A673 (cell line): ENCODE measurements at regions not wholly inside any gene's neighbourhood (a gene's known extent, or its start where the extent isn't known, plus 50 kb on each side); places are given as distances from the start of the nearest gene placed in this dataset.

Experiments
- BruUV-seq: library from RNA; stranded (reverse); fragments of 400-500 nt; replicated peaks from 2 replicates; lab custom pipeline; 2021; lab: Mats Ljungman, UMichigan
- CTCF ChIA-PET: fragments of 300-600 bp; sonication (Branson Sonifier 250); formaldehyde crosslinking; loops from one replicate; lab custom pipeline; 2022; ENCODE audit warnings: antibody characterized with exemption; lab: Charles Lee
- POLR2A ChIA-PET: fragments of 300-600 bp; sonication (Branson Sonifier 250); formaldehyde crosslinking; loops from one replicate; lab custom pipeline; 2022; ENCODE audit warnings: antibody characterized with exemption; ENCODE audit not compliant: low non-redundant PET; lab: Charles Lee
- DNase-seq: peaks from one replicate; pipeline ENCODE4 v3.0.0-alpha.2; 2015; ENCODE audit warnings: low spot score
- H3K27ac ChIP-seq: fragments of 200-600 bp; sonication (generic); 2 replicates; pipeline ENCODE4 v1.5.1; 2016; ENCODE audit warnings: mixed run types, low read depth, mild to moderate bottlenecking, mixed read lengths, antibody characterized with exemption, low read length; ENCODE audit not compliant: poor library complexity, severe bottlenecking
- H3K27me3 ChIP-seq: fragments of 200-600 bp; sonication (generic); replicated peaks from 2 replicates; pipeline ENCODE4 v1.6.1; 2017; ENCODE audit warnings: mixed run types, low read depth, mild to moderate bottlenecking, mixed read lengths, antibody characterized with exemption, low read length; ENCODE audit not compliant: insufficient read depth, poor library complexity
- H3K36me3 ChIP-seq: fragments of 200-600 bp; sonication (generic); 2 replicates; pipeline ENCODE4 v1.6.1; 2016; ENCODE audit warnings: mixed run types, mild to moderate bottlenecking, mixed read lengths, antibody characterized with exemption, low read length; ENCODE audit not compliant: insufficient read depth, poor library complexity, severe bottlenecking
- H3K4me1 ChIP-seq: fragments of 200-600 bp; sonication (generic); 2 replicates; pipeline ENCODE4 v1.6.1; 2017; ENCODE audit warnings: mixed run types, mild to moderate bottlenecking, mixed read lengths, antibody characterized with exemption, low read length; ENCODE audit not compliant: insufficient read depth, poor library complexity, severe bottlenecking
- H3K4me3 ChIP-seq: fragments of 200-600 bp; sonication (generic); 2 replicates; pipeline ENCODE4 v1.5.1; 2016; ENCODE audit warnings: low read depth, mixed run types, mild to moderate bottlenecking, mixed read lengths, low read length; ENCODE audit not compliant: poor library complexity, severe bottlenecking
- H3K9me3 ChIP-seq: fragments of 200-600 bp; sonication (generic); 2 replicates; pipeline ENCODE4 v1.6.1; 2016; ENCODE audit warnings: mixed run types, low read depth, mild to moderate bottlenecking, mixed read lengths, antibody characterized with exemption, low read length; ENCODE audit not compliant: poor library complexity, severe bottlenecking
- CTCF ChIP-seq: fragments of 300-800, 200-600 bp; sonication (generic); conservative IDR thresholded peaks from 2 replicates; pipeline ENCODE4 v1.5.1; 2017; ENCODE audit warnings: low read depth, mild to moderate bottlenecking, antibody characterized with exemption, low read length, moderate library complexity, mixed read lengths
- EZH2 ChIP-seq: fragments of 200-600 bp; sonication (generic); IDR thresholded peaks from 2 replicates; pipeline ENCODE4 v1.6.1; 2017; ENCODE audit warnings: borderline replicate concordance, low read depth, mild to moderate bottlenecking, mixed read lengths, antibody characterized with exemption, low read length; ENCODE audit not compliant: poor library complexity, severe bottlenecking
- intact Hi-C: fragments of 100-400 bp; cut with micrococcal nuclease; formaldehyde crosslinking; loops from one replicate; pipeline ENCODE4 v1.10.0; 2022; ENCODE audit not compliant: unreplicated experiment

- no peaks in the 10 kb centered on the region for H3K36me3 ChIP-seq
- no TSS peak for BruUV-seq
- intact Hi-C loops: no loop called here
- TF ChIP-seq EZH2 (no peak), CTCF (no peak)
- no peaks in the 10 kb centered on the region for H3K27me3 ChIP-seq
- POLR2A ChIA-PET: no interaction called here
- H3K4me1 ChIP-seq: no peaks in the 10 kb centered on the region
- H3K4me3 ChIP-seq: no peak overlapping the region
- CTCF ChIA-PET: no interaction called here
- no peaks in the 10 kb centered on the region for H3K9me3 ChIP-seq
- no peak for DNase-seq
- no peak overlapping the region for H3K27ac ChIP-seq
These were observed 521.9 kb upstream of the CELF4 start for GRCh38 chr18:38087538-38087937.

- POLR2A ChIA-PET: no interaction called here
- no TSS peak for BruUV-seq
- intact Hi-C loops: no loop called here
These were observed 515.9 kb upstream of the CELF4 start for GRCh38 chr18:38081516-38081915.

GRCh38 chr18:38077229-38077628 lies 511.6 kb upstream of the CELF4 start:
- Histone ChIP-seq H3K4me3 (no peak overlapping the region), H3K36me3 (no peaks in the 10 kb centered on the region), H3K27me3 (no peaks in the 10 kb centered on the region), H3K9me3 (peaks cover 10% of the 10 kb centered on the region), H3K27ac (no peak overlapping the region), H3K4me1 (no peaks in the 10 kb centered on the region)
- DNase-seq: no peak
- no TSS peak for BruUV-seq
- TF ChIP-seq EZH2 (no peak), CTCF (no peak)
- ChIA-PET CTCF (no interaction called here), POLR2A (no interaction called here)
- intact Hi-C loops: no loop called here

More at GRCh38 chr18:38081516-38081915, 515.9 kb upstream of the CELF4 start:
- Histone ChIP-seq H3K4me1 (no peaks in the 10 kb centered on the region), H3K9me3 (peaks cover 4% of the 10 kb centered on the region), H3K4me3 (no peak overlapping the region), H3K36me3 (no peaks in the 10 kb centered on the region), H3K27me3 (no peaks in the 10 kb centered on the region), H3K27ac (no peak overlapping the region)
- CTCF ChIA-PET: no interaction called here
- DNase-seq: no peak
- TF ChIP-seq EZH2: no peak

- H3K4me1 ChIP-seq: no peaks in the 10 kb centered on the region
- DNase-seq: no peak
- H3K9me3 ChIP-seq: peaks cover 10% of the 10 kb centered on the region
- intact Hi-C loops: no loop called here
- no peak overlapping the region for H3K4me3 ChIP-seq
- BruUV-seq: no TSS peak
- TF ChIP-seq EZH2 (no peak), CTCF (no peak)
- no peak overlapping the region for H3K27ac ChIP-seq
- ChIA-PET POLR2A (no interaction called here), CTCF (no interaction called here)
- H3K27me3 ChIP-seq: no peaks in the 10 kb centered on the region
- H3K36me3 ChIP-seq: no peaks in the 10 kb centered on the region
These were observed 510.9 kb upstream of the CELF4 start for GRCh38 chr18:38076346-38077070.
